ENCODE measurements at regions not wholly inside any gene's neighbourhood (a gene's known extent, or its start where the extent isn't known, plus 50 kb on each side); places are given as distances from the start of the nearest gene placed in this dataset.

GRCh38 chr6:147137986-147138385 lies 66.2 kb upstream of the STXBP5 start:
- Mint-ChIP-seq H3K4me1 (peaks cover 16% of the 10 kb centered on the region), H3K9me3 (no peaks in the 10 kb centered on the region), H3K27ac (no peak overlapping the region), H3K4me3 (no peak overlapping the region), H3K27me3 (ENCODE audit: low read depth) (no peaks in the 10 kb centered on the region), H3K36me3 (no peaks in the 10 kb centered on the region)
- no peak for DNase-seq (ENCODE audit: low spot score)
- ChIA-PET POLR2A (no interaction called here), CTCF (no interaction called here)
- ATAC-seq: no peak
- TF ChIP-seq ZNF138 (CRISPR knock-in tag; conservative IDR thresholded peaks at IDR 0.05): no peak
- TF ChIP-seq RORB (CRISPR knock-in tag; IDR thresholded peaks at IDR 0.05): no peak
- TF ChIP-seq ZNF317 (CRISPR knock-in tag; IDR thresholded peaks at IDR 0.05; ENCODE audit: borderline replicate concordance, low read depth): no peak
- TF ChIP-seq IRF2 (CRISPR knock-in tag; IDR thresholded peaks at IDR 0.05; ENCODE audit: borderline replicate concordance, low read depth): no peak
- no peak for TF ChIP-seq ESRRA (CRISPR knock-in tag; IDR thresholded peaks at IDR 0.05; ENCODE audit: borderline replicate concordance)
- TF ChIP-seq ZNF219 (CRISPR knock-in tag; IDR thresholded peaks at IDR 0.05; ENCODE audit: borderline replicate concordance): no peak
- TF ChIP-seq EMX1 (CRISPR knock-in tag; IDR thresholded peaks at IDR 0.05): no peak
- TF ChIP-seq AFF4 (CRISPR knock-in tag; IDR thresholded peaks at IDR 0.05; ENCODE audit: borderline replicate concordance): no peak
- no peak for TF ChIP-seq NFE2L1 (CRISPR knock-in tag; IDR thresholded peaks at IDR 0.05)
- TF ChIP-seq TCF7 (CRISPR knock-in tag; IDR thresholded peaks at IDR 0.05; ENCODE audit: low read depth): no peak
- no peak for TF ChIP-seq GTF2I (CRISPR knock-in tag; conservative IDR thresholded peaks at IDR 0.05)
- TF ChIP-seq PRDM15 (CRISPR knock-in tag; IDR thresholded peaks at IDR 0.05): no peak
- TF ChIP-seq NR2C2 (CRISPR knock-in tag; IDR thresholded peaks at IDR 0.05): no peak
- no peak for TF ChIP-seq ETV6 (CRISPR knock-in tag; IDR thresholded peaks at IDR 0.05)
- no peak for TF ChIP-seq SMAD3 (CRISPR knock-in tag; IDR thresholded peaks at IDR 0.05; ENCODE audit: borderline replicate concordance)
- TF ChIP-seq HMGXB4 (CRISPR knock-in tag; IDR thresholded peaks at IDR 0.05): no peak
- TF ChIP-seq ELF4 (CRISPR knock-in tag; IDR thresholded peaks at IDR 0.05; ENCODE audit: low read depth): no peak

DNA sequence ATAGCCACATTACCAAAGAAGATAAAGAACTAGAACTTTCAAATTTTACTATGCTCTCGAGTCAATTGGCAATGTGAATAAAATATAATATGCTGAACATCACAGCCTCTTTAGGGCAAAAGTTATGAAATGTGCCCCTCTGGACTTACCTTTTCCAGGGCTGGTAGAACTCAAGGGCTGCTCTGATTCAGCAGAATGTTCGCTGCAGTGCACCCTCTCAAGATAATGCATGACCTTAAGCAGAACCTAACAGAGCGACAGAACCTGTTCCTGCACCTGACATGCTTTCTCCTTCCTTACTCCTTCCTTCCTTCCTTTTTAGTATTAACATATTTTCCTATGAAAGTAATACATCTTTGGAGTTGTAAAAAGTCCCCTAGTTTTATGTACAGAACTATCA lies 65.4 kb upstream of the STXBP5 start:
- DNase-seq (ENCODE audit: low spot score) (no peak), ATAC-seq (no peak)
- no peak overlapping the region for H3K4me3 Mint-ChIP-seq
- peaks cover 16% of the 10 kb centered on the region for H3K4me1 Mint-ChIP-seq
- no peaks in the 10 kb centered on the region for H3K36me3 Mint-ChIP-seq
- no peaks in the 10 kb centered on the region for H3K9me3 Mint-ChIP-seq
- no peak overlapping the region for H3K27ac Mint-ChIP-seq
- no peaks in the 10 kb centered on the region for H3K27me3 Mint-ChIP-seq (ENCODE audit: low read depth)
- TF ChIP-seq, protein P1, sequence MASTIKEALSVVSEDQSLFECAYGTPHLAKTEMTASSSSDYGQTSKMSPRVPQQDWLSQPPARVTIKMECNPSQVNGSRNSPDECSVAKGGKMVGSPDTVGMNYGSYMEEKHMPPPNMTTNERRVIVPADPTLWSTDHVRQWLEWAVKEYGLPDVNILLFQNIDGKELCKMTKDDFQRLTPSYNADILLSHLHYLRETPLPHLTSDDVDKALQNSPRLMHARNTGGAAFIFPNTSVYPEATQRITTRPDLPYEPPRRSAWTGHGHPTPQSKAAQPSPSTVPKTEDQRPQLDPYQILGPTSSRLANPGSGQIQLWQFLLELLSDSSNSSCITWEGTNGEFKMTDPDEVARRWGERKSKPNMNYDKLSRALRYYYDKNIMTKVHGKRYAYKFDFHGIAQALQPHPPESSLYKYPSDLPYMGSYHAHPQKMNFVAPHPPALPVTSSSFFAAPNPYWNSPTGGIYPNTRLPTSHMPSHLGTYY (CRISPR knock-in tag; IDR thresholded peaks at IDR 0.05): no peak
- TF ChIP-seq FOXP1 (CRISPR knock-in tag; IDR thresholded peaks at IDR 0.05; ENCODE audit: borderline replicate concordance) (no peak), ZNF219 (CRISPR knock-in tag; IDR thresholded peaks at IDR 0.05; ENCODE audit: borderline replicate concordance) (no peak), SP1 (CRISPR knock-in tag; conservative IDR thresholded peaks at IDR 0.05) (no peak), FOXJ3 (CRISPR knock-in tag; IDR thresholded peaks at IDR 0.05; ENCODE audit: borderline replicate concordance) (no peak), ATF1 (CRISPR knock-in tag; IDR thresholded peaks at IDR 0.05) (no peak), ETV6 (CRISPR knock-in tag; IDR thresholded peaks at IDR 0.05) (no peak), CREM (CRISPR knock-in tag; IDR thresholded peaks at IDR 0.05) (no peak), NFE2L1 (CRISPR knock-in tag; IDR thresholded peaks at IDR 0.05) (no peak), SMAD4 (CRISPR knock-in tag; IDR thresholded peaks at IDR 0.05) (no peak)
- CTCF ChIA-PET: no interaction called here
- POLR2A ChIA-PET: no interaction called here

Measured in WTC11 (cell line).